ENCODE measurements at regions not wholly inside any gene's neighbourhood (a gene's known extent, or its start where the extent isn't known, plus 50 kb on each side); places are given as distances from the start of the nearest gene placed in this dataset.

GRCh38 chr1:222331340-222331739 is 216.6 kb downstream of the HHIPL2 start:
- TF ChIP-seq CTCF (IDR thresholded peaks at IDR 0.05; ENCODE audit: low read depth, low read length, missing control alignments) = no peak
- no peak overlapping the region for H3K4me3 ChIP-seq (replicated peaks; ENCODE audit: low read depth, low read length)
- no peak for DNase-seq (ENCODE audit: extremely low read depth, low read depth)

DNA sequence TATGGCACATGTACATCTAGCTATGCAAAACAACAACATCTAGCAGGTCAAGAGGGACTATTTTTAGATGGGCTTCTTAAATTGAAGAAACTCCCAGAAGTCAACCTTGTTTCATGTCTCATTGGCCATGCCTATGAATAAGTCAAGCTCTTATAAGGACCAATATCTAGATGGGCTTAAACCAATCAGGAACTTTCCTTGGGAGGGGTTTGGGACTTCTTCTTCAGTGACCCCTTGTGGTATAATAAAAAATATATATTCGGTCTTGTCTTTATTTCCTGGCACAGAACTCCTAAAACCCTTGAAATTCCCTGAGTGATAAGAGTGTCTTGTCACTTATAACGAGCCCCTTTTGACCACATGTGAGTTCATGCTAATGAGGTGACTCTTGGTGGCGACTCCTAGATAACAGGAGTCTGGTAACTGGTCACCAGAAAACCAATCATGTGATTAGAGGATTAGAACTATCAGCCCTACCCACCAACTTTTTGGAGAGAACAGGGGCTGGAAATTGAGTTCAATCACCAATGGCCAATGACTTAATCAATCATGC is 218.3 kb downstream of the HHIPL2 start:
- TF ChIP-seq CTCF (IDR thresholded peaks at IDR 0.05; ENCODE audit: low read depth, low read length, missing control alignments) = no peak
- H3K4me3 ChIP-seq (replicated peaks; ENCODE audit: low read depth, low read length) = no peak overlapping the region
- DNase-seq (ENCODE audit: extremely low read depth, low read depth) = no peak

GRCh38 chr1:222326710-222327036 is 221.2 kb downstream of the HHIPL2 start:
- no peak for TF ChIP-seq CTCF (IDR thresholded peaks at IDR 0.05; ENCODE audit: low read depth, low read length, missing control alignments)
- no peak overlapping the region for H3K4me3 ChIP-seq (replicated peaks; ENCODE audit: low read depth, low read length)
- DNase-seq (ENCODE audit: extremely low read depth, low read depth) = no peak

DNA sequence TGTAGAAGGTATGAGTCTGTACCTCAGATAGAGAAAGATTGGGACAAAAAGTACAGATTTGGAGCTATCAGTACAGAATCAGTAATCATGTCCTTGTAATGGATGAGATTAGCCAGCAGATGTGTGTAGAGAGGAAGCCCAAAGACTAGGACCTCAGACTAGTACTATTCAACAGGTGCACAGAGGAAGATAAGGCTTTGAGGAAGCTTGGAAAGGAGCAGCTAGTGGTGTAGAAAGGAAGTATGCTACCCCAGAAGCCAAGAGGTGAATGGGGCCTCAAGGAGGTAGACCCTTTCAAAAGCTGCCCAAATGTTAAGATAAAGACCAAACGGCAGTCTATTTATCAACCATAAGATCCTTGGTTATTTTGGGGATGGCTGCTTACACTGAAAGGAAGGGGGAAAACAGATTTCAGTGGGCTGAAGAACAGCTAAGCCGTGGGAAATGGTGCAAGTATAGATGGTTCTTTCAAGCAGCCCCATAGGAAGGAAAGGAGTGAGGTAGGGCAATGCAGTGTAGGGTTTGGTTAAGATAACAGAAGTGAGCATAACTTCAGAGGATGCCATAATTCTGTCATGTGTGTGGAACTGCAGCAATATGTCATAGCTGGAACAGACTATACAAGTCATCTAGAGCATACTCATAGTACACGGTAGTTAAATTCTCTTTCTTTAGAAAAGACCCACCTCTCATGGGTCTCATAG is 221.7 kb downstream of the HHIPL2 start:
- DNase-seq (ENCODE audit: extremely low read depth, low read depth) = no peak
- no peak overlapping the region for H3K4me3 ChIP-seq (replicated peaks; ENCODE audit: low read depth, low read length)
- no peak for TF ChIP-seq CTCF (IDR thresholded peaks at IDR 0.05; ENCODE audit: low read depth, low read length, missing control alignments)

GRCh38 chr1:222325506-222325905 is 222.4 kb downstream of the HHIPL2 start:
- no peak for DNase-seq (ENCODE audit: extremely low read depth, low read depth)
- no peak overlapping the region for H3K4me3 ChIP-seq (replicated peaks; ENCODE audit: low read depth, low read length)
- TF ChIP-seq CTCF (IDR thresholded peaks at IDR 0.05; ENCODE audit: low read depth, low read length, missing control alignments) = no peak

GRCh38 chr1:222314839-222315238 is 233.1 kb downstream of the HHIPL2 start:
- no peak overlapping the region for H3K4me3 ChIP-seq (replicated peaks; ENCODE audit: low read depth, low read length)
- TF ChIP-seq CTCF (IDR thresholded peaks at IDR 0.05; ENCODE audit: low read depth, low read length, missing control alignments) = no peak
- DNase-seq (ENCODE audit: extremely low read depth, low read depth) = no peak

GRCh38 chr1:222310836-222311235 is 237.1 kb downstream of the HHIPL2 start:
- H3K4me3 ChIP-seq (replicated peaks; ENCODE audit: low read depth, low read length) = no peak overlapping the region
- no peak for TF ChIP-seq CTCF (IDR thresholded peaks at IDR 0.05; ENCODE audit: low read depth, low read length, missing control alignments)
- no peak for DNase-seq (ENCODE audit: extremely low read depth, low read depth)

Data from HFF-Myc (cell line).